HCT116 (cell line): ENCODE measurements at regions not wholly inside any gene's neighbourhood (a gene's known extent, or its start where the extent isn't known, plus 50 kb on each side); places are given as distances from the start of the nearest gene placed in this dataset.

ENCODE experiments used
- CEBPB ChIP-seq: IDR thresholded peaks from 2 replicates; pipeline ENCODE4 v1.6.1; 2012; ENCODE audit warnings: low read depth
- CTCF ChIP-seq, 3 experiments: fragments of 200-600 bp in 1 of 3; sonication (generic) in 1 of 3; IDR thresholded peaks in 2 of 3; conservative IDR thresholded peaks in 1 of 3; 2 replicates each; pipeline ENCODE4 v1.5.1; 2012 to 2017; ENCODE audit warnings: low read depth in 2 of 3, low read length in 2 of 3, antibody characterized with exemption in 1 of 3, borderline replicate concordance in 1 of 3, control low read depth in 1 of 3, mild to moderate bottlenecking in 1 of 3, mixed read lengths in 1 of 3, mixed run types in 1 of 3, moderate library complexity in 1 of 3; ENCODE audit not compliant: insufficient read depth in 1 of 3
- EGR1 ChIP-seq: IDR thresholded peaks from 2 replicates; pipeline ENCODE4 v1.6.1; 2012; ENCODE audit warnings: low read depth
- EZH2 ChIP-seq: fragments of 200-600 bp; sonication (generic); IDR thresholded peaks from 2 replicates; pipeline ENCODE4 v1.6.1; 2017; ENCODE audit warnings: antibody characterized with exemption, mixed run types
- POLR2AphosphoS5 ChIP-seq: IDR thresholded peaks from 2 replicates; pipeline ENCODE4 v1.6.1; 2011; ENCODE audit warnings: mild to moderate bottlenecking, low read depth, low read length, moderate library complexity
- SP1 ChIP-seq: IDR thresholded peaks from 2 replicates; pipeline ENCODE4 v1.6.1; 2012; ENCODE audit warnings: low read depth

- TF ChIP-seq CTCF (IDR thresholded peaks at IDR 0.05 in 2 of 3, conservative IDR thresholded peaks at IDR 0.05 in 1 of 3; ENCODE audit: borderline replicate concordance in 1 of 3, insufficient read depth in 1 of 3, low read depth in 2 of 3, low read length in 2 of 3) (no peak), EGR1 (no peak), POLR2AphosphoS5 (no peak), EZH2 (no peak), CEBPB (no peak), SP1 (no peak)
Measured at GRCh38 chr5:91599863-91600262, 216.7 kb upstream of the ARRDC3 start.
